Astrocyte (in vitro differentiated cells and primary cell): ENCODE measurements at regions not wholly inside any gene's neighbourhood (a gene's known extent, or its start where the extent isn't known, plus 50 kb on each side); places are given as distances from the start of the nearest gene placed in this dataset.
"Not testable (repeated sequence)": the region's sequence is repeated elsewhere in the genome, so short reads cannot be mapped to it uniquely, and the experiment has no call there.

Source experiments
- EZH2 ChIP-seq: IDR thresholded peaks from 2 replicates; pipeline ENCODE4 v1.6.1; 2012; ENCODE audit warnings: mild to moderate bottlenecking, low read length, inconsistent platforms; ENCODE audit not compliant: insufficient read depth
- TF ChIP-seq, protein P1 (sequence below): IDR thresholded peaks from 2 replicates; pipeline ENCODE4 v1.5.1; 2011; ENCODE audit warnings: low read depth, mild to moderate bottlenecking, inconsistent platforms, low read length, moderate library complexity; ENCODE audit not compliant: insufficient read depth

DNA sequence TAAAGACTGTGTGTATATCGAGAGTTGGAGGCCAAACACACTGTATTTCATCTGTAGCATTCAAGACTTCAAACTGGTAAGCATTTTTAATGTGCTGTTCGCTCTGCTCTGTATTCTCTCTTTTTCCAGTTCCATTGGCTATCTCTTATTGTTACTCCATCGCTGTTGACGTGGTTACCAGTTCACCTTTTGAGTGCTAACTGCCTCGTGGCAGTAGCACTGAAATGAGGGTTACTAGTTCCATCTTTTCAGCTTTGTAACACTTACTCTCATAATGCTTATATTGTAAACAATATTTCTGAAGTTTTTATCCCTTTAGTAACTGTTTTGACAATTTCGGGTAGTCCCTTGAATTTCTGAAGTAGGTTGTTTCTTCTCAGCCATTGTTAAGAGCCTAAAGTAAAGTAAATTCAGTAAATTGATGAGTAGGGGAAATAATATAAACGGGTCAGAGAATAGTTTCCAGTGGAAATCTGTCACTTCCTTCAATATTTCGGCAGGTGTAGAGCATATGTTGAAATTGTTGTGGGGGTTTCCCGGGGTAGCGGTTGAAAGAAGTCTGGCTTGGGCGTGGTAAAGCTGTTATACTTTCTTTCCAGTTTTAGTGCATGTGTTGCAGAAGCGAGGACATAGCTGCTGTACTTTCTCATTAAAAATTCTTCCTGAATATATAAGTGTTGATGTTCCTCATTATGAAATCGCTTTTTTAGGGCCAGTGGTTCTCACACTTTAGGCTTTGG, 175.7 kb upstream of the GOLGA6L22 start:
- TF ChIP-seq, protein P1, sequence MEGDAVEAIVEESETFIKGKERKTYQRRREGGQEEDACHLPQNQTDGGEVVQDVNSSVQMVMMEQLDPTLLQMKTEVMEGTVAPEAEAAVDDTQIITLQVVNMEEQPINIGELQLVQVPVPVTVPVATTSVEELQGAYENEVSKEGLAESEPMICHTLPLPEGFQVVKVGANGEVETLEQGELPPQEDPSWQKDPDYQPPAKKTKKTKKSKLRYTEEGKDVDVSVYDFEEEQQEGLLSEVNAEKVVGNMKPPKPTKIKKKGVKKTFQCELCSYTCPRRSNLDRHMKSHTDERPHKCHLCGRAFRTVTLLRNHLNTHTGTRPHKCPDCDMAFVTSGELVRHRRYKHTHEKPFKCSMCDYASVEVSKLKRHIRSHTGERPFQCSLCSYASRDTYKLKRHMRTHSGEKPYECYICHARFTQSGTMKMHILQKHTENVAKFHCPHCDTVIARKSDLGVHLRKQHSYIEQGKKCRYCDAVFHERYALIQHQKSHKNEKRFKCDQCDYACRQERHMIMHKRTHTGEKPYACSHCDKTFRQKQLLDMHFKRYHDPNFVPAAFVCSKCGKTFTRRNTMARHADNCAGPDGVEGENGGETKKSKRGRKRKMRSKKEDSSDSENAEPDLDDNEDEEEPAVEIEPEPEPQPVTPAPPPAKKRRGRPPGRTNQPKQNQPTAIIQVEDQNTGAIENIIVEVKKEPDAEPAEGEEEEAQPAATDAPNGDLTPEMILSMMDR = not testable (repeated sequence)
- TF ChIP-seq EZH2 = not testable (repeated sequence)
